H9 (cell line): ENCODE measurements at regions not wholly inside any gene's neighbourhood (a gene's known extent, or its start where the extent isn't known, plus 50 kb on each side); places are given as distances from the start of the nearest gene placed in this dataset.

ENCODE experiments used
- DNase-seq: peaks from one replicate; pipeline ENCODE4 v3.0.0-alpha.2; 2017
- H2AFZ ChIP-seq: one replicate; pipeline ENCODE4 v1.6.1; 2013; ENCODE audit warnings: mild to moderate bottlenecking, low read length, control low read depth, moderate library complexity
- H2AK5ac ChIP-seq: 2 replicates; pipeline ENCODE4 v1.6.1; 2013; ENCODE audit warnings: low read length, control low read depth, mixed read lengths; ENCODE audit not compliant: insufficient read length
- H2BK120ac ChIP-seq: one replicate; pipeline ENCODE4 v1.6.1; 2013; ENCODE audit warnings: low read depth, mild to moderate bottlenecking, low read length, control low read depth, inconsistent platforms; ENCODE audit not compliant: poor library complexity, severe bottlenecking
- H2BK12ac ChIP-seq: 2 replicates; pipeline ENCODE4 v1.6.1; 2013; ENCODE audit warnings: low read length, control low read depth, mixed read lengths, low read depth; ENCODE audit not compliant: insufficient read length
- H2BK15ac ChIP-seq: 2 replicates; pipeline ENCODE4 v1.6.1; 2013; ENCODE audit warnings: low read depth, low read length, control low read depth
- H2BK20ac ChIP-seq: one replicate; pipeline ENCODE4 v1.6.1; 2013; ENCODE audit warnings: low read depth, mild to moderate bottlenecking, low read length, control low read depth, inconsistent platforms; ENCODE audit not compliant: poor library complexity, severe bottlenecking
- H2BK5ac ChIP-seq: 2 replicates; pipeline ENCODE4 v1.6.1; 2013; ENCODE audit warnings: low read length, control low read depth, mixed read lengths; ENCODE audit not compliant: insufficient read length
- H3K14ac ChIP-seq: 2 replicates; pipeline ENCODE4 v1.6.1; 2013; ENCODE audit warnings: low read length, control low read depth; ENCODE audit not compliant: insufficient read depth
- H3K18ac ChIP-seq: 2 replicates; pipeline ENCODE4 v1.6.1; 2013; ENCODE audit warnings: low read depth, mild to moderate bottlenecking, mixed read lengths, low read length, control low read depth; ENCODE audit not compliant: insufficient read length
- H3K23ac ChIP-seq: 2 replicates; pipeline ENCODE4 v1.6.1; 2013; ENCODE audit warnings: low read length, control low read depth, mixed read lengths, low read depth; ENCODE audit not compliant: insufficient read length
- H3K23me2 ChIP-seq: 2 replicates; pipeline ENCODE4 v1.6.1; 2013; ENCODE audit warnings: low read depth, mild to moderate bottlenecking, mixed read lengths, low read length, control low read depth; ENCODE audit not compliant: insufficient read length, poor library complexity, severe bottlenecking
- H3K27ac ChIP-seq: 2 replicates; pipeline ENCODE4 v1.5.1; 2013; ENCODE audit warnings: low read length, control low read depth, mixed read lengths, low read depth; ENCODE audit not compliant: insufficient read length
- H3K27me3 ChIP-seq: 2 replicates; pipeline ENCODE4 v1.6.1; 2013; ENCODE audit warnings: low read length, control low read depth, inconsistent platforms; ENCODE audit not compliant: insufficient read depth
- H3K4ac ChIP-seq: 2 replicates; pipeline ENCODE4 v1.6.1; 2013; ENCODE audit warnings: low read depth, mild to moderate bottlenecking, control low read depth, inconsistent platforms, low read length, moderate library complexity
- H3K4me1 ChIP-seq: 2 replicates; pipeline ENCODE4 v1.6.1; 2013; ENCODE audit warnings: low read length, control low read depth, inconsistent platforms; ENCODE audit not compliant: insufficient read depth
- H3K4me2 ChIP-seq: 2 replicates; pipeline ENCODE4 v1.6.1; 2013; ENCODE audit warnings: low read length, control low read depth, mixed read lengths; ENCODE audit not compliant: insufficient read length, insufficient read depth
- H3K56ac ChIP-seq: 2 replicates; pipeline ENCODE4 v1.6.1; 2013; ENCODE audit warnings: low read depth, mild to moderate bottlenecking, mixed read lengths, low read length, control low read depth; ENCODE audit not compliant: insufficient read length
- H3K79me1 ChIP-seq: 2 replicates; pipeline ENCODE4 v1.6.1; 2013; ENCODE audit warnings: low read depth, mild to moderate bottlenecking, moderate library complexity, low read length, control low read depth, inconsistent platforms; ENCODE audit not compliant: insufficient read depth, poor library complexity, severe bottlenecking
- H3K79me2 ChIP-seq: 2 replicates; pipeline ENCODE4 v1.6.1; 2013; ENCODE audit warnings: low read length, control low read depth, inconsistent platforms; ENCODE audit not compliant: insufficient read depth
- H3K9ac ChIP-seq: 2 replicates; pipeline ENCODE4 v1.6.1; 2013; ENCODE audit warnings: low read length, control low read depth, mixed read lengths; ENCODE audit not compliant: insufficient read length; ENCODE audit errors: extremely low read depth
- H3K9me3 ChIP-seq: one replicate; pipeline ENCODE4 v1.6.1; 2013; ENCODE audit warnings: low read depth, low read length, inconsistent platforms; ENCODE audit not compliant: control insufficient read depth
- H3T11ph ChIP-seq: one replicate; pipeline ENCODE4 v1.6.1; 2013; ENCODE audit warnings: mild to moderate bottlenecking, low read length, control low read depth, inconsistent platforms
- H4K20me1 ChIP-seq: one replicate; pipeline ENCODE4 v1.6.1; 2013; ENCODE audit not compliant: control insufficient read depth, insufficient read length, insufficient read depth
- H4K5ac ChIP-seq: 2 replicates; pipeline ENCODE4 v1.6.1; 2013; ENCODE audit warnings: low read depth, mild to moderate bottlenecking, mixed read lengths, low read length, control low read depth; ENCODE audit not compliant: insufficient read length
- H4K8ac ChIP-seq: replicated peaks from 2 replicates; pipeline ENCODE4 v1.6.1; 2013; ENCODE audit warnings: low read length, control low read depth, mixed read lengths, low read depth; ENCODE audit not compliant: insufficient read length
- H4K91ac ChIP-seq: 2 replicates; pipeline ENCODE4 v1.6.1; 2013; ENCODE audit warnings: low read depth, mild to moderate bottlenecking, moderate library complexity, mixed read lengths, low read length, control low read depth; ENCODE audit not compliant: insufficient read length
- H3K27ac Mint-ChIP-seq, 3 experiments: 2 replicates in 2 of 3; 3 replicates in 1 of 3; pipeline ENCODE4 v1.8.0; 2020 to 2021; ENCODE audit warnings: mixed read lengths in 3 of 3, mild to moderate bottlenecking in 1 of 3, moderate library complexity in 1 of 3
- H3K27me3 Mint-ChIP-seq: 2 replicates; pipeline ENCODE4 v1.8.0; 2021; ENCODE audit warnings: low read depth, mild to moderate bottlenecking, moderate library complexity, mixed read lengths
- H3K36me3 Mint-ChIP-seq, 3 experiments: 2 replicates in 2 of 3; 3 replicates in 1 of 3; pipeline ENCODE4 v1.8.0; 2020 to 2021; ENCODE audit warnings: low read depth in 3 of 3, mixed read lengths in 3 of 3; ENCODE audit not compliant: insufficient read depth in 1 of 3
- H3K4me1 Mint-ChIP-seq, 2 experiments: 2 replicates each; pipeline ENCODE4 v1.8.0; 2020; ENCODE audit warnings: mixed read lengths in 2 of 2
- H3K4me3 Mint-ChIP-seq, 2 experiments: 2 replicates in 1 of 2; 3 replicates in 1 of 2; pipeline ENCODE4 v1.8.0; 2020 to 2021; ENCODE audit warnings: mild to moderate bottlenecking in 2 of 2, mixed read lengths in 2 of 2, moderate library complexity in 1 of 2
- H3K9me3 Mint-ChIP-seq, 2 experiments: 2 replicates in 1 of 2; 3 replicates in 1 of 2; pipeline ENCODE4 v1.8.0; 2020; ENCODE audit warnings: mild to moderate bottlenecking in 2 of 2, mixed read lengths in 2 of 2, moderate library complexity in 1 of 2
- WGBS: extraction: QIAGEN DNeasy Blood & Tissue Kit; methylation state at CpG from one replicate; pipeline ENCODE4 v1.1.7; 2013; ENCODE audit warnings: missing lambda C conversion rate, low lambda C conversion rate, mixed read lengths; ENCODE audit not compliant: insufficient read length; ENCODE audit errors: extremely low coverage; 5-methylcytosine and 5-hydroxymethylcytosine counted together
- TF ChIP-seq, protein P1 (sequence below): fragments of 200-600 bp; sonication (generic); conservative IDR thresholded peaks from 3 replicates; pipeline ENCODE4 v1.8.0; 2021; ENCODE audit warnings: antibody characterized with exemption, mild to moderate bottlenecking

DNA sequence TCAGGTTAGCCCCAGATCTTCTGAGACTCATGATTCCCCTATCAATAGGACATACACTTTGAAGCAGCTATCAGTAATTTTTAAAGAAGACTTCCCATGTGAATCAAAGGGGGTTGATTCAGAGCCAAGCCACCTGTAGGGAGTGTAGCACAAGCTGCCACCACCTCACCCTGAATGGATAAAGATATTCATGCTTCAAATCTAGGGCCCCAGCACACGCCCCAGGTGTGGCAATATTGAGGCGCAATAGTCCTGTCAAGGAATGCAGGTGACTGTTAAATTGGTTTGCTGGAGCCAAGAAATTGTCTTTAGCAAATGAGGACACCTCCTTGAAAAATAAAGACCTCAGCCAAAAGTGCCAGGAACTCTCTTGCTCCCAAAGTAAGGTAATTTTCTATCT, 404.4 kb downstream of the MAFB start:
- no peak overlapping the region for H4K91ac ChIP-seq
- H3K23me2 ChIP-seq = no peaks in the 10 kb centered on the region
- no peaks in the 10 kb centered on the region for H3K79me2 ChIP-seq
- TF ChIP-seq, protein P1, sequence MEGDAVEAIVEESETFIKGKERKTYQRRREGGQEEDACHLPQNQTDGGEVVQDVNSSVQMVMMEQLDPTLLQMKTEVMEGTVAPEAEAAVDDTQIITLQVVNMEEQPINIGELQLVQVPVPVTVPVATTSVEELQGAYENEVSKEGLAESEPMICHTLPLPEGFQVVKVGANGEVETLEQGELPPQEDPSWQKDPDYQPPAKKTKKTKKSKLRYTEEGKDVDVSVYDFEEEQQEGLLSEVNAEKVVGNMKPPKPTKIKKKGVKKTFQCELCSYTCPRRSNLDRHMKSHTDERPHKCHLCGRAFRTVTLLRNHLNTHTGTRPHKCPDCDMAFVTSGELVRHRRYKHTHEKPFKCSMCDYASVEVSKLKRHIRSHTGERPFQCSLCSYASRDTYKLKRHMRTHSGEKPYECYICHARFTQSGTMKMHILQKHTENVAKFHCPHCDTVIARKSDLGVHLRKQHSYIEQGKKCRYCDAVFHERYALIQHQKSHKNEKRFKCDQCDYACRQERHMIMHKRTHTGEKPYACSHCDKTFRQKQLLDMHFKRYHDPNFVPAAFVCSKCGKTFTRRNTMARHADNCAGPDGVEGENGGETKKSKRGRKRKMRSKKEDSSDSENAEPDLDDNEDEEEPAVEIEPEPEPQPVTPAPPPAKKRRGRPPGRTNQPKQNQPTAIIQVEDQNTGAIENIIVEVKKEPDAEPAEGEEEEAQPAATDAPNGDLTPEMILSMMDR = no peak
- Mint-ChIP-seq H3K9me3 (0 out of 5 replicates have a peak, but pooled peaks cover 0 to 2% of the 10 kb centered on the region in 2 experiments), H3K27me3 (no peaks in the 10 kb centered on the region; the same call in 1 of the 2 replicates), H3K4me3 (no peak overlapping the region), H3K36me3 (peaks cover 0 to 18% (median 9%) of the 10 kb centered on the region in 3 experiments; a peak in 5 of 7 replicates), H3K4me1 (peaks cover 34 to 56% of the 10 kb centered on the region in 2 experiments), H3K27ac (no peak overlapping the region)
- H2AFZ ChIP-seq = no peak overlapping the region
- H2BK5ac ChIP-seq = no peak overlapping the region
- H3K79me1 ChIP-seq = no peaks in the 10 kb centered on the region
- H3K4me1 ChIP-seq = peaks cover 7% of the 10 kb centered on the region
- no peaks in the 10 kb centered on the region for H4K20me1 ChIP-seq
- no peak overlapping the region for H2AK5ac ChIP-seq
- H2BK12ac ChIP-seq = no peak overlapping the region
- H3K14ac ChIP-seq = no peak overlapping the region
- no peak for DNase-seq
- no peak overlapping the region for H3T11ph ChIP-seq
- WGBS = no CpG with 5 or more reads among the region's 2 CpGs
- H4K5ac ChIP-seq = no peak overlapping the region
- no peaks in the 10 kb centered on the region for H3K9me3 ChIP-seq
- H3K27ac ChIP-seq = no peak overlapping the region
- no peaks in the 10 kb centered on the region for H3K27me3 ChIP-seq
- H3K18ac ChIP-seq = no peak overlapping the region
- H3K4ac ChIP-seq = no peak overlapping the region
- H3K4me2 ChIP-seq = no peak overlapping the region
- H2BK15ac ChIP-seq = no peak overlapping the region
- no peak overlapping the region for H2BK120ac ChIP-seq
- H4K8ac ChIP-seq = no peak overlapping the region
- H3K56ac ChIP-seq = no peak overlapping the region
- H3K9ac ChIP-seq = no peak overlapping the region
- H3K23ac ChIP-seq = no peak overlapping the region
- no peak overlapping the region for H2BK20ac ChIP-seq
